Kidney epithelial cell (primary cell): ENCODE measurements at regions not wholly inside any gene's neighbourhood (a gene's known extent, or its start where the extent isn't known, plus 50 kb on each side); places are given as distances from the start of the nearest gene placed in this dataset.

Experiments
- DNase-seq: peaks from one replicate; pipeline ENCODE4 v3.0.0-alpha.2; 2010; ENCODE audit warnings: low read depth
- H3K27me3 ChIP-seq: 2 replicates; pipeline ENCODE4 v1.6.0; 2011; ENCODE audit warnings: low read length; ENCODE audit not compliant: control insufficient read depth, insufficient read depth
- H3K36me3 ChIP-seq: 2 replicates; pipeline ENCODE4 v1.5.1; 2011; ENCODE audit warnings: low read length; ENCODE audit not compliant: control insufficient read depth, insufficient read depth
- H3K4me3 ChIP-seq: 2 replicates; pipeline ENCODE4 v1.5.1; 2011; ENCODE audit warnings: low read depth, mild to moderate bottlenecking, control low read depth, low read length
- TF ChIP-seq, protein P1 (sequence below): IDR thresholded peaks from 2 replicates; pipeline ENCODE4 v1.5.1; 2011; ENCODE audit warnings: mild to moderate bottlenecking, moderate library complexity, low read length, control low read depth, inconsistent platforms; ENCODE audit not compliant: insufficient read depth, poor library complexity, severe bottlenecking

GRCh38 chr7:91632234-91632940 is 248.1 kb downstream of the MTERF1 start:
- Histone ChIP-seq H3K36me3 (no peaks in the 10 kb centered on the region), H3K4me3 (no peak overlapping the region), H3K27me3 (no peaks in the 10 kb centered on the region)
- TF ChIP-seq, protein P1, sequence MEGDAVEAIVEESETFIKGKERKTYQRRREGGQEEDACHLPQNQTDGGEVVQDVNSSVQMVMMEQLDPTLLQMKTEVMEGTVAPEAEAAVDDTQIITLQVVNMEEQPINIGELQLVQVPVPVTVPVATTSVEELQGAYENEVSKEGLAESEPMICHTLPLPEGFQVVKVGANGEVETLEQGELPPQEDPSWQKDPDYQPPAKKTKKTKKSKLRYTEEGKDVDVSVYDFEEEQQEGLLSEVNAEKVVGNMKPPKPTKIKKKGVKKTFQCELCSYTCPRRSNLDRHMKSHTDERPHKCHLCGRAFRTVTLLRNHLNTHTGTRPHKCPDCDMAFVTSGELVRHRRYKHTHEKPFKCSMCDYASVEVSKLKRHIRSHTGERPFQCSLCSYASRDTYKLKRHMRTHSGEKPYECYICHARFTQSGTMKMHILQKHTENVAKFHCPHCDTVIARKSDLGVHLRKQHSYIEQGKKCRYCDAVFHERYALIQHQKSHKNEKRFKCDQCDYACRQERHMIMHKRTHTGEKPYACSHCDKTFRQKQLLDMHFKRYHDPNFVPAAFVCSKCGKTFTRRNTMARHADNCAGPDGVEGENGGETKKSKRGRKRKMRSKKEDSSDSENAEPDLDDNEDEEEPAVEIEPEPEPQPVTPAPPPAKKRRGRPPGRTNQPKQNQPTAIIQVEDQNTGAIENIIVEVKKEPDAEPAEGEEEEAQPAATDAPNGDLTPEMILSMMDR: no peak
- DNase-seq: no peak

DNA sequence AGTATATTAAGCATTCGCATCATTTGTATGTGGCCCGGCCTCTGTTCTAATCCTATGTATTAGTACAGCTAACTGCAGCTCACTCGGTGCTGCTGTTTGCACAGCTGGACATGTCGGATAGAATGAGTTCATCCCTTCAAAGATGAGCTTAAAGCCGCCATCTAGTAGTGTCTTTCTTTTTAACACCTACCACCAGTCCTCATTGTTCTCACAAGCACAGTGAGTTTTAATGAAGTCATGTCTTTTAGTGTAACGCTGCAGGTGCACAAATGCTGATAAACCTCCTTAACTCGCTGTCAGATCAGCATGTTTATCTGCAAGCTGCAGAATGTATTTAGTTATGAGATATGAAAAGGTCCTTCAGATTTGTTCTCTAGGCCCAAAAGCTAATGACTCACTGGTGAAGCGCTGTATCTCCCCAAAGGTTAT is 247.5 kb downstream of the MTERF1 start:
- Histone ChIP-seq H3K27me3 (no peaks in the 10 kb centered on the region), H3K36me3 (no peaks in the 10 kb centered on the region), H3K4me3 (no peak overlapping the region)
- no peak for DNase-seq
- TF ChIP-seq, protein P1: no peak

DNA sequence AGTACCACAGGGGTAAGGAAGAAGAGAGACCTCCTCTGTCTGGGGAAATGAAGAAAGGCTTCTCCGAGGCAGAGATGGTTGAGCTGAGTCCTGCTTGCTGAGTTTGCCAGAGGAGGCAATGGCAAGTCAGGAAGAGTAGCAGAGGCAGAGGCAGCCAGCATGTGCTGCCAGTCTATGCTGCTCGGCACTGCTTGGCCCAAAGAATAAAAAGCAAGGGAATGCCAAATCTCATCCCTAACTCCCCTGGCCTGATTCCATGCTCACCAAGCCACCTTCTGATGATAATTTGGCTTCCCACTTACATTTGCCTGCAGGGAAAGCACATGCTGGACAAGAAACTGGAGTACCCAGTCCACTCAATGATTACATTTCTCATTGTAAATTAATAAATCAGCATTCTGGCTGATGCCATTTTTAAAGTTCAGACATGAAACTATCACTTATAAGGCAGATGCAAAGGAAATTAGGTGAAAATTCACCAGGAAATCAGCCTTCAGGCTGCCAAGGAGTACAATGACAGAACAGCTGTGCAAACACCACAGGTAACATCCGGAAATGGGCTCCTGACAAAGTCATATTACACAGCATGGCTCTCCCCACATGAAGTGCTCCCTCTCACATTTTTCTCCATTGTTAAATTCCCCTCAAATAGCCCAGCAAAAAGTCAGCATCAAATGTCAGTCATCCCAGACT is 245.9 kb downstream of the MTERF1 start:
- no peaks in the 10 kb centered on the region for H3K27me3 ChIP-seq
- no peaks in the 10 kb centered on the region for H3K36me3 ChIP-seq
- DNase-seq: no peak
- H3K4me3 ChIP-seq: no peak overlapping the region
- TF ChIP-seq, protein P1: no peak

DNA sequence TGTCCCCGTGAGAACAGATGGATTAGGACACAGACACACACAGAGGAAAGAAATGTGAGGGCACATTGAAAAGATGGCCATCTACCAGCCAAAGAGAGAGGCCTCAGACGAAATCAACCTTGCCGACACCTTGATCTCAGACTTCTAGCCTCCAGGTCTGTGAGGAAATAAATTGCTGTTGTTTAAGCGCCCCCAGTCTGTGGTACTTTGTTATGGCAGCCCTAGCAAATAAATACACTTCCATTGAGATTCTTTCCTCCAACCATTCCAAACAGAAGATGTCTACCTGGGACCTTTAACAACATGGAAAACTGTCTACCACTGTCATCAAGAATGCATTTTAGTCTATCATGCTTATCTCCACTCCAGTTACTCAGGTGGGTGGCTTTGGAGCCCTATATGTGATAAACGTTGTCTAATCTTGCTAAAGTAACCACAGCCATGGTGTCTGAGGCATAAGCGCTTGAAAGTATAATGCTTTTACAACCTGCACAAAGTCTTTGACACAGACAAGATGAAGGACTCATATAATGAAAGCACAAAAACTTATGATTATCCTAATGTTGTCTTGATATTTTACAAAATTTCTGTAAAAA is 244.3 kb downstream of the MTERF1 start:
- TF ChIP-seq, protein P1: peak; percentile 59
- Histone ChIP-seq H3K4me3 (no peak overlapping the region), H3K27me3 (no peaks in the 10 kb centered on the region), H3K36me3 (no peaks in the 10 kb centered on the region)
- no peak for DNase-seq

GRCh38 chr7:91636728-91637127 is 243.8 kb downstream of the MTERF1 start:
- no peaks in the 10 kb centered on the region for H3K27me3 ChIP-seq
- no peaks in the 10 kb centered on the region for H3K36me3 ChIP-seq
- no peak overlapping the region for H3K4me3 ChIP-seq
- TF ChIP-seq, protein P1: no peak
- no peak for DNase-seq
